B cell (primary cell): ENCODE measurements at regions not wholly inside any gene's neighbourhood (a gene's known extent, or its start where the extent isn't known, plus 50 kb on each side); places are given as distances from the start of the nearest gene placed in this dataset.

Experiments used
- ATAC-seq: fragments of 200-7000 bp; cut with Tn5 transposase; one replicate; pipeline ENCODE4 v1.10.0; 2021; ENCODE audit warnings: low read depth, mild to moderate bottlenecking, moderate number of reproducible peaks, moderate library complexity
- CTCF ChIA-PET: fragments of 350-600 bp; sonication (Branson Sonifier 250); formaldehyde crosslinking; loops from one replicate; lab custom pipeline; 2021; ENCODE audit warnings: antibody characterized with exemption, inconsistent platforms; lab: Charles Lee
- POLR2A ChIA-PET: fragments of 350-600 bp; sonication (Branson Sonifier 250); formaldehyde crosslinking; loops from one replicate; lab custom pipeline; 2021; ENCODE audit warnings: antibody characterized with exemption; lab: Charles Lee
- DNase-seq: peaks from one replicate; pipeline ENCODE4 v3.0.0; 2013
- H2AFZ ChIP-seq: 2 replicates; pipeline ENCODE4 v1.6.1; 2012; ENCODE audit warnings: mild to moderate bottlenecking, low read depth, low read length; ENCODE audit not compliant: insufficient read depth, poor library complexity, severe bottlenecking
- H3K27ac ChIP-seq, 2 donors: 1 replicate in 1 of 2; 2 replicates in 1 of 2; pipeline ENCODE4 v1.5.1; 2012 to 2013; ENCODE audit warnings: low read length in 2 of 2, mild to moderate bottlenecking in 2 of 2, moderate library complexity in 1 of 2
- H3K27me3 ChIP-seq, 4 experiments: fragments of 200-600 bp in 1 of 4; sonication (generic) in 1 of 4; replicated peaks in 1 of 4; 1 replicate in 2 of 4; 2 replicates in 2 of 4; pipeline versions ENCODE4 v1.6.1 to v1.7.0; 2013 to 2016; ENCODE audit warnings: low read length in 3 of 4, mild to moderate bottlenecking in 2 of 4, mixed read lengths in 1 of 4, moderate library complexity in 1 of 4; ENCODE audit not compliant: insufficient read depth in 4 of 4, control insufficient read depth in 3 of 4; ENCODE audit errors: control extremely low read depth in 1 of 4
- H3K36me3 ChIP-seq, 2 experiments: replicated peaks in 1 of 2; 1 replicate in 1 of 2; 2 replicates in 1 of 2; pipeline versions ENCODE4 v1.6.1 to v1.7.1; 2013; ENCODE audit warnings: low read length in 1 of 2; ENCODE audit not compliant: insufficient read depth in 2 of 2, control insufficient read depth in 1 of 2; ENCODE audit errors: control extremely low read depth in 1 of 2, extremely low read depth in 1 of 2
- H3K4me1 ChIP-seq, 2 donors: fragments of 200-600 bp in 1 of 2; sonication (generic) in 1 of 2; 1 replicate in 1 of 2; 2 replicates in 1 of 2; pipeline versions ENCODE4 v1.5.1 to v1.6.1; 2013 to 2017; ENCODE audit warnings: low read length in 2 of 2; ENCODE audit not compliant: control insufficient read depth in 2 of 2, insufficient read depth in 2 of 2
- H3K4me2 ChIP-seq: replicated peaks from 2 replicates; pipeline ENCODE3; 2012; ENCODE audit warnings: mild to moderate bottlenecking, low read depth, low read length; ENCODE audit not compliant: poor library complexity, severe bottlenecking
- H3K4me3 ChIP-seq, 5 experiments: fragments of 200-600 bp in 1 of 5; sonication (generic) in 1 of 5; 1 replicate in 3 of 5; 2 replicates in 2 of 5; pipeline versions ENCODE4 v1.5.1 to v1.7.0; 2011 to 2016; ENCODE audit warnings: low read length in 4 of 5, mild to moderate bottlenecking in 4 of 5, low read depth in 2 of 5, control low read depth in 1 of 5, moderate library complexity in 1 of 5; ENCODE audit not compliant: insufficient read depth in 1 of 5; ENCODE audit errors: control extremely low read depth in 1 of 5, extremely low read depth in 1 of 5
- H3K79me2 ChIP-seq: fragments of 200-600 bp; sonication (generic); one replicate; pipeline ENCODE4 v1.6.0; 2016; ENCODE audit warnings: low read length; ENCODE audit not compliant: control insufficient read depth, insufficient read depth
- H3K9ac ChIP-seq: fragments of 200-600 bp; sonication (generic); 2 replicates; pipeline ENCODE4 v1.6.1; 2017; ENCODE audit warnings: mild to moderate bottlenecking, low read length, moderate library complexity
- H3K9me3 ChIP-seq, 3 donors: one replicate each; pipeline versions ENCODE4 v1.6.1 to v1.7.1; 2013; ENCODE audit warnings: low read length in 2 of 3; ENCODE audit not compliant: control insufficient read depth in 2 of 3, insufficient read depth in 1 of 3; ENCODE audit errors: control extremely low read depth in 1 of 3
- H4K20me1 ChIP-seq: 2 replicates; pipeline ENCODE4 v1.6.0; 2012; ENCODE audit warnings: mild to moderate bottlenecking, low read length; ENCODE audit not compliant: insufficient read depth, control insufficient read depth, poor library complexity, severe bottlenecking
- H3K27ac Mint-ChIP-seq: one replicate; pipeline ENCODE4 v1.8.0; 2021; ENCODE audit warnings: mixed read lengths
- H3K27me3 Mint-ChIP-seq: one replicate; pipeline ENCODE4 v1.8.0; 2021; ENCODE audit warnings: mixed read lengths
- H3K4me1 Mint-ChIP-seq: one replicate; pipeline ENCODE4 v1.8.0; 2021; ENCODE audit warnings: mixed read lengths
- H3K4me3 Mint-ChIP-seq: one replicate; pipeline ENCODE4 v1.8.0; 2021; ENCODE audit warnings: mixed read lengths
- H3K9me3 Mint-ChIP-seq: one replicate; pipeline ENCODE4 v1.8.0; 2022; ENCODE audit warnings: mixed read lengths; ENCODE audit not compliant: insufficient read depth
- CTCF ChIP-seq: fragments of 200-600 bp; IDR thresholded peaks from one replicate; pipeline ENCODE4 v1.8.0; 2022; ENCODE audit warnings: antibody characterized with exemption, mild to moderate bottlenecking
- EZH2 ChIP-seq: IDR thresholded peaks from 2 replicates; pipeline ENCODE4 v1.6.1; 2012; ENCODE audit warnings: borderline replicate concordance, low read depth, mild to moderate bottlenecking, moderate library complexity, low read length; ENCODE audit not compliant: insufficient read depth, poor library complexity, severe bottlenecking
- WGBS: methylation state at CpG from one replicate; pipeline ENCODE4 v1.1.5; 2013; ENCODE audit warnings: missing lambda C conversion rate; ENCODE audit not compliant: insufficient coverage; 5-methylcytosine and 5-hydroxymethylcytosine counted together
- intact Hi-C: fragments of 100-400 bp; cut with micrococcal nuclease; formaldehyde crosslinking; loops from one replicate; pipeline ENCODE4 v1.10.0; 2022

DNA sequence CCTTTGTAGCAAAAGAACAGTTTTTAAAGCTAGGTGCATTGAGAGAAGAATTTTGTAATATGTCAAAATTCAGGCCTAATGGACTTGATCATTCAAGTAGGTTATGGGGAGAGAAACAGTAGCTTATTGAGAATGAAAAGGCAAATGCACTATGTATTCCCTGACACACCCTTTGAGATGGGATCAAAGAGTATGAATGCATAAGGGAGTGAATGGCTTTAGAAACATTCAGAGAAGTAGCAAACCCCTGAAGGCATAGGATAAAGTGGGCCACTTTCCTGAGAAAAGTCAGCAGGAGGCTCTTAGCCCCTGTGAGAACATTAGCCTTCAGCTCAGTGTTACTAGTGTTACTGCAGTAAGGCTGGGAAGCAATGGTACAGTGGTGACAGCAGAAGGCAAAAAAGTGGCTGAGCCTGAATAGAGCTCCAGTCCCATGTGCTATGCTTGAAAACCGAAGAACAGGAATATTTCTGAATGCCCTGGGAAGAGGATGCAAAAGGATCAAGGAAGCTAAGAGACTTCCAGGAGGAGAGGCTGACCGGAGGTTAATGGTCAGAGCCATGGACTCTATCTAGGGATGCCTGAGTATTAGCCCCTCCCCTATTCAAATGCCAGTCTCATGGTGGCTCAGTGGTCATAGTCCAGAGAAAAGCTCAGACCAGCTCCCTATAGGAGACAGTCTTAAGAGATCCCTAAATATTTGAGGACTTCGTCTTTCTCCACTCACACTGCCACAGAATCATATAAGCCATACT lies 218.2 kb upstream of the SGO1 start:
- Histone ChIP-seq H3K4me3 (no peak overlapping the region), H3K4me1 (no peaks in the 10 kb centered on the region), H3K4me2 (no peak overlapping the region), H3K79me2 (no peaks in the 10 kb centered on the region), H2AFZ (no peak overlapping the region), H3K9me3 (peaks cover 0 to 1% (median 0%) of the 10 kb centered on the region in 3 donors), H3K27me3 (no peaks in the 10 kb centered on the region), H3K9ac (no peak overlapping the region), H3K27ac (no peak overlapping the region), H3K36me3 (no peaks in the 10 kb centered on the region), H4K20me1 (no peaks in the 10 kb centered on the region)
- POLR2A ChIA-PET, result no interaction called here
- Mint-ChIP-seq H3K27me3 (no peaks in the 10 kb centered on the region), H3K9me3 (no peaks in the 10 kb centered on the region), H3K4me1 (no peaks in the 10 kb centered on the region), H3K27ac (no peak overlapping the region), H3K4me3 (no peak overlapping the region)
- intact Hi-C loops, result no loop called here
- TF ChIP-seq EZH2 (no peak), CTCF (no peak)
- no peak for ATAC-seq
- CTCF ChIA-PET, result no interaction called here
- WGBS, result 86% methylated on average over 2 of the region's 3 CpGs
- no peak for DNase-seq

GRCh38 chr3:20401253-20401652 lies 215.2 kb upstream of the SGO1 start:
- peaks cover 0 to 1% (median 0%) of the 10 kb centered on the region in 3 donors for H3K9me3 ChIP-seq
- POLR2A ChIA-PET, result no interaction called here
- intact Hi-C loops, result no loop called here
- 86% methylated on average over 1 of the region's 4 CpGs for WGBS
- ATAC-seq, result no peak
- no peaks in the 10 kb centered on the region for H3K79me2 ChIP-seq
- no peak for DNase-seq
- no peak overlapping the region for H2AFZ ChIP-seq
- no peak overlapping the region for H3K9ac ChIP-seq
- no peaks in the 10 kb centered on the region for H3K36me3 ChIP-seq
- no peak overlapping the region for H3K4me2 ChIP-seq
- no peaks in the 10 kb centered on the region for H3K4me1 Mint-ChIP-seq
- TF ChIP-seq CTCF (no peak), EZH2 (no peak)
- no peaks in the 10 kb centered on the region for H3K27me3 Mint-ChIP-seq
- H3K4me3 Mint-ChIP-seq, result no peak overlapping the region
- no peaks in the 10 kb centered on the region for H4K20me1 ChIP-seq
- no peak overlapping the region for H3K4me3 ChIP-seq
- CTCF ChIA-PET, result no interaction called here
- no peaks in the 10 kb centered on the region for H3K27me3 ChIP-seq
- H3K27ac ChIP-seq, result no peak overlapping the region
- H3K4me1 ChIP-seq, result no peaks in the 10 kb centered on the region
- no peaks in the 10 kb centered on the region for H3K9me3 Mint-ChIP-seq
- no peak overlapping the region for H3K27ac Mint-ChIP-seq
